Nucleus accumbens (tissue), 56 donors: ENCODE measurements at regions not wholly inside any gene's neighbourhood (a gene's known extent, or its start where the extent isn't known, plus 50 kb on each side); places are given as distances from the start of the nearest gene placed in this dataset.
"Not testable (repeated sequence)": the region's sequence is repeated elsewhere in the genome, so short reads cannot be mapped to it uniquely, and the experiment has no call there.

ENCODE experiments used
- DNase-seq, 56 donors: peaks; one replicate each; lab custom pipeline; 2025; lab: John Stamatoyannopoulos, UW

DNA sequence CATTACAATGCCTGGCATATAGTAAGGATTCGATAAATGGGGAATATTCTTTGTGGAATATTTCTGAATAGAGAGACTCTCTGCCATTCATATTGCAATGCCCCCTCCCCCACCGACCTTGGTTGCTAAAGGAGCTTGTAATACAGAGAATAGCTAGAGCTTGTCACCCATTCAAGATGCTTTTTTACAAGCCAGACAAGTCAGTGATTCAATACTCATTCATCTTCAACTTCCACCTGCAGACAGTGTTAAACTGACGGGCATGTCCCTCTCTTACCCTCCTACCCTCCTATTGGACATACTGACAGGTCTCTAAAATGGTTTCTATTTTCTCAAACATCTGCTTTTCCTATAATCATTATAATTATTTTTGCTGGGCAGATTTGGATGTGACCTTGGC lies 257.4 kb downstream of the KCNJ2 start:
- no peak for DNase-seq

- DNase-seq = no peak
These were observed 265.5 kb downstream of the KCNJ2 start for GRCh38 chr17:70434536-70435490.

DNA sequence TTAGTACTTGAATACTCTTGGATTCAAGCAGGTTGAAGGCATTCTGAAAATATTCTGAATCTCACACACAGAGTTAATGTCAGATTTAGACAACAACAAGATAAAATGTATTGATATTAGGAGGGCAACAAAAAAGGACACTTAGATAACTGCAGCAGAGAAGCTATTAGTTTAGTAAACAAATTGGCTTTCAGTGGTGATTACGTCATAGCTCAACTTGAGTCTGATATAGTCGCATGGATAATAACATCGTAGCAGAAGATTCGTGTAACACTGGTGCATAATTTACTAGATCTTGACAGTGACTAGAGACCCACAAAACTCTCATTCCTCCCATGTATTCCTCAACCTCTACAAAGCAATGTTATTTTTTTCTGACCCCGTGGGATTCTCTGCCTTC lies 268.3 kb downstream of the KCNJ2 start:
- no peak for DNase-seq

GRCh38 chr17:70446446-70446845 lies 277.1 kb downstream of the KCNJ2 start:
- no peak for DNase-seq

DNA sequence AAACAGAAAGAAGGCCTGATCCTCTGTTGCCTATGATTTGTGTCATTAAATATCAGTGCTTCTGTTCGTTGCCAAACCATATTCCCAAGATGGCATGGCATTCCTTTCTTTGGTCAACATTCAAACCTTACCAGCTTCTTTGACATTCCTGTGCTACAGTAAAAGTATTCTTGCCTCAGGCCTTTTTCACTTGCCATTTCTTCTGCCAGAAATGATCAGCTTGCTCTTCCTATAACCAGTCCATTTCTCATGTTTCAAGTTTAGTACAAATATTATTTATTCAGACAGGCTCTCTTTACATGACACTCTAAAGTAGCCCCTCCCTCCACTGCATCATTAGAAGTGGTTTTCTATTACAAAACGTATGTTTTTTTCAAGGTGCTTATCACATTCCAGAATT lies 278.3 kb downstream of the KCNJ2 start:
- DNase-seq = no peak

DNA sequence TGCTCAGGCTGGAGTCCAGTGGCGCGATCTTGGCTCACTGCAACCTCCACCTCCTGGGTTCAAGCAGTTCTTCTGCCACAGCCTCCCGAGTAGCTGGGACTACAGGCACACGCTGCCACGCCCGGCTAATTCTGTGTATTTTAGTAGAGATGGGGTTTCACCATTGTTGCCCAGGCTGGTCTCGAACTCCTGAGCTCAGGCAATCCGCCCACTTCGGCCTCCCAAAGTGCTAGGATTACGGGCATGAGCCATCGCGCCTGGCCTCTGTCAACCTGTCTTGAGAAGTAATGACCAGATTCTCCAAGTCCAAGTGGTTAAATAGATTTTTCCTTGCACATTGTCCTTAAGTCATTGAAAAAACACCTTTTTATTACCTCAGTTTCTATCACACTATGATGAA lies 283.7 kb downstream of the KCNJ2 start:
- DNase-seq = not testable (repeated sequence)

DNA sequence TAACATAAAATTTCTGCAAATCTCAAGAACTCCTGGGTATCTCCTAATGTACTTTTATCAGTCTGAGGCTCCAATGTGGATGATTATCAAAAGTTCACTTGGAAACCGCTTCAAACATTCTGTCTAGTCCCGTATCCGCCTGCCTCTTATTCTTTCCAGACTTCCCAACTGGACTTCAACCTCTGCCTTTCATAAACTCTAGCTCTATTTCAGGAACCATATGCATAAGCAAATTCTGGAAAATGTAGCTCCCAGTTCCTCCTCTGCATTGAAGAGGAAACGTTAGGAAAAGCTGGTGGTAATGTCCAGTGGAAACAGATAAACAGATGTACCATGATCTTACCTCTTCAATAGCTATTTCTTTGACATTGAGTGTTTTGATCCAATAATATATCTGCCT lies 285.0 kb downstream of the KCNJ2 start:
- no peak for DNase-seq

DNA sequence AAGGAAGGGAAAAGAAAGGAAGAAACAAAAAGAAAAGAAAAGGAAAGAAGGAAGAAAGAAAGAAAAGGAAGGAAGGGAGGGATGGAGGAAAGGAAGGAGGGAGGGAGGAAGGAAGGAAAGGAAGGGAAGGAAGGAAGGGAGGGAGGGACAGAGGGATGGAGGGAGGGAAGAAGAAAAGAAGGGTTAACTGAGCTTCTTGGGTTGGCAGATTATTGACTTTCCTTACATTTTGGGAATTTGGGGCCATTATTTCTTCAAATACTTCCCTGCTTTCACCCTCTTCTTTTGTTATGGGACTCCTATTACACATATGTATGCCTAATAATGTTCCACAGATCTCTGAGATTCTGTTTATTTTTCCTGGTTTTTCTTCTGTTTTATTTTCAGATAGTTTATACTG lies 285.6 kb downstream of the KCNJ2 start:
- no peak for DNase-seq

GRCh38 chr17:70464995-70465394 lies 295.7 kb downstream of the KCNJ2 start:
- no peak for DNase-seq

GRCh38 chr17:70468661-70469060 lies 299.3 kb downstream of the KCNJ2 start:
- no peak for DNase-seq

DNA sequence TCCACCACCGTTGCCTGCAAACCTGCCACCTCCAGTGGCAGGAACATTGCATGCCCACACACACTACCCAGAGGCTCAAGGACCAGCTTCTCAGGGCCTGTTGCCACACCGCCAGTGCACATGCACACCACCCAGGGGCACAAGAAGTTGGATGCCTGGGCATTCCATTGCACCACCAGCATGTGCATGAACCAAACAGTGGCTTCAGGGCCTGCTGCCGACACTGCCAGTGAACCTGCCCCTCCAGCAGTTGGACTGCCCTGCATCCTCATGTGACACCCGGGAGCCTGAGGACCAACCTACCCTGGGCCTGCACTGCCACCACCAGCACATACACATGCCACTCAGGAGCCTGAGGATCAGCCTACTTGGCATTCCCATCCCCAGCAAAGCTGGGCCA lies 303.7 kb downstream of the KCNJ2 start:
- no peak for DNase-seq

DNA sequence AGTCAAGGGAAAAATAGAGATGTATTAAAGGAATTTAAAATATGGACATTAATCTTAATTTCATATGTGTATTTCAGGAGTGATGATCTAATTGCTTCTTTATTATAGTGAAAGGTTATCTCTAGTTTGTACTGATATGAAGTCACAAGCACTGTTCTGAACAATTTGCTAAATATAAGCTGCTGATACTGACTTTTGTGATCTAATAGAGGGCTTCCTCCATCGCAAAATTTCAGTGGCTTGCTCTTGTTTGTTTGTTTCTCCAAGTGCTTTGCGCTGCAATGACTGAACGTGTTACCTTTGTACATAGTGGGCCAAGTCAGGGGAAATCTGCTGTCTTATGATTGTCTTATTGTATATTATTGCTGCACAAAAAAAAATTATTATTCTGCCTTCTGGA lies 307.0 kb downstream of the KCNJ2 start:
- no peak for DNase-seq

- DNase-seq = no peak
These were observed 309.6 kb downstream of the KCNJ2 start for GRCh38 chr17:70478902-70479301.

- no peak for DNase-seq
These were observed 310.4 kb downstream of the KCNJ2 start for GRCh38 chr17:70479779-70480178.

DNA sequence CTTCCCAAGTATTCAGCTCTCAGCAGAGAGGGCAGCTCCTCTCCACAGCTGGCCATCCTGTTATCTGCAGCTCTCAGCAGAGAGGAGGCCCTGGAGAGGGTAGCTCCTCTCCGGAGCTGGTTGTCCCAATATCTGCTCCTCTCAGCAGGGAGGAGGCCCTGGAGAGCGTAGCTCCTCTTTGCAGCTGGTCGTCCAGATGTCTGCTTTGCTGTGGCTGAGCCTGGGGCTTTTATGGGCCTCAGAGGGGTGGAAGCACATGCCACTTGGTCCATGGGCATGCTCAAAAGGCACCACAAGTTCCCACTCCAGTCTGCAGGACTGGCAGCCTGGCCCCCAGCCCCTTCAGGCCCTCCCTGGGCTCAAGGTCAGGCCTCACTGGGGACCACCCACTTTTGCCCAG lies 314.3 kb downstream of the KCNJ2 start:
- no peak for DNase-seq

- no peak for DNase-seq
These were observed 314.7 kb downstream of the KCNJ2 start for GRCh38 chr17:70484050-70484449.

GRCh38 chr17:70484496-70484895 lies 315.2 kb downstream of the KCNJ2 start:
- DNase-seq = no peak

DNA sequence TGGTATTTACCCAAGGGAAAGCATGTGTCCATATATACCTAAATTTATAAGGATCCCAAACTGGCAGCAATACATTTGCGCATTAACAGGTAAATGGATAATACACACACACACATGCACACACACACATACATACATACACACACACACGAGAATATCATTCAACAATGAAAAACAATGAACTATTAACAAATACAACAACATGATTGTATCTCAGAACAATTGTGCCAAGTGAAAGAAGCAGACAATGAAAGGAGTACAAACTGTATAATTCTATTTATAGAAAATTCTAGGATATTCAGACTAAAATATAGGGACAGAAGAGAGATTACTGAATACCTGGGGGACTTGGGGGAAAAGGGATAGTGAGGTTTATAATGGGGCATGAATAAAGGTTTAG lies 323.0 kb downstream of the KCNJ2 start:
- DNase-seq = no peak

GRCh38 chr17:70493277-70493874 lies 324.0 kb downstream of the KCNJ2 start:
- no peak for DNase-seq

DNA sequence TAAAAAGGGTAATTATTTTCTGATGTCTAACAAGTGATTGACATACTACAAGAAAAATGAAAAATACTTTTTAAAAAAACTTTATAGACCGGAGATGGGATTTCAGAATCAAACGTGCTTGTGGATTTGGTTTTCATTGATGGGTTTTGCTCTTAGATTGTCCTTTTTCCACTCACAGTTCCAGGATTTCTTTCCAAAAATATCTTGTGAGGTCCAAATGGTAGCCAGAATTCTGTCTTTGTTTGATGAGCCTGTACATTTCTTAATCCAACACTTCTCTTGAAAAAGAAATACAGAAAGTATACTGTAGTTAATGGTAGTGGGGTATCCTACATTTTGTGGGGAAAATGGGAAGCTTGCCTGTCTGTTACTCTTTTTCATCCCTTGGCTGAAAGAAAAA lies 329.3 kb downstream of the KCNJ2 start:
- no peak for DNase-seq

DNA sequence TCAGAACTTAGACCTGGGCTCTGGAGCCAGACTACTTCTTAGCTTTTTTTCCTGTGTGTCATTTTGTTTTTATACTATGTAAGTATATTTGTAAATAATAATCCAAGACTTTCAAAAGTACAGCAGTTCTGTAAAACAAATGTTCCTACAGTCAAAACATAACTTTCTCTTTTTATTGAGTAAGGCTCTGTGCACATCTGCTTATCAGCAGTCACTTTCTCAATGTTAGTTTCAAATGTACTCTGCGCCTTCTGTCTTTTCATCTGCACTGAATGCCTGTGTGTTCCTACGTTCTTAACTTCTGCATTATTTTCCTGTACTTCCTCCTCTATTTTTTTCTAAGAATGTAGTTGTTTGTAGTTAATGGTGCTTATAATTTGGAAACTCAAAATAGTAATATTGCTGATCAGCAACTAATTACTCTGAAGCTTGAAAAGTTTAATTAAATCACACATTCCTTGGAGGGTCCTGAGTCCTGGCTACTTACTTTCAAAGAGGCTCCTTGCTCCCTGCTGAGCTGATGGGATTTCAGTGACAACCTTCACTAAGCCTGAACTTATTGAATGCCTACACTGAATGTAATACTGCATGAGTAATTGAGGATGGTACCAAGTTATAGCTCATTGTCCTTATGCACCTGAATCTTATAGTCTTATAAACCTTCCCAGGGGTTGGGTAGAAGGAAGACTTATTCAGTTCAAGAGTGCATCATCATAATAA lies 329.9 kb downstream of the KCNJ2 start:
- no peak for DNase-seq

DNA sequence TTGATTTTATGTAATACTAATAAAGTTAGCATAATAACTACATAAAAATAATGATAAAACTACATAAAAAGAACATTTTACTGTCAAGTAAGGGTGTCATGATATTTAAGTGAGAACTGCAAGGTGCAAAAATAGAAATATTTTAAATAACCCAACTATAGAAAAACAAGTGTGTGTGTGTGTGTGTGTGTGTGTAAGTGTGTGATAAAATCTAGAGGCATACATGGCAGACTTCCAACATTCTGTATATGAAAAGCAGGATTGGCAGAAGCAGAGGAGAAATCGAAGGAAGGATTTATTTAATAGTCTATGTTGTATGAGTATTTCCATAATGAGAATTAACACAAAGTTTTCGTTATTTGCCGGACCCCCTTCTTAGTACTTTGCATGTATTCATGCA lies 334.1 kb downstream of the KCNJ2 start:
- DNase-seq = no peak
